Activated naive CD8-positive, alpha-beta T cell treated with anti-CD3 and anti-CD28 coated beads for 36 hours (primary cell): ENCODE measurements at regions not wholly inside any gene's neighbourhood (a gene's known extent, or its start where the extent isn't known, plus 50 kb on each side); places are given as distances from the start of the nearest gene placed in this dataset.

Experiments used
- DNase-seq: peaks from one replicate; pipeline ENCODE4 v3.0.0; 2021
- H3K27ac Mint-ChIP-seq: one replicate; pipeline ENCODE4 v1.8.0; 2022; ENCODE audit warnings: mild to moderate bottlenecking, moderate library complexity, mixed read lengths
- H3K27me3 Mint-ChIP-seq: one replicate; pipeline ENCODE4 v1.8.0; 2022; ENCODE audit warnings: mild to moderate bottlenecking, mixed read lengths
- H3K36me3 Mint-ChIP-seq: one replicate; pipeline ENCODE4 v1.8.0; 2021; ENCODE audit warnings: mild to moderate bottlenecking, mixed read lengths
- H3K4me1 Mint-ChIP-seq: one replicate; pipeline ENCODE4 v1.8.0; 2021; ENCODE audit warnings: mixed read lengths
- H3K4me3 Mint-ChIP-seq: one replicate; pipeline ENCODE4 v1.8.0; 2022; ENCODE audit warnings: mild to moderate bottlenecking, moderate library complexity, mixed read lengths
- H3K9me3 Mint-ChIP-seq: one replicate; pipeline ENCODE4 v1.8.0; 2022; ENCODE audit warnings: mixed read lengths

DNA sequence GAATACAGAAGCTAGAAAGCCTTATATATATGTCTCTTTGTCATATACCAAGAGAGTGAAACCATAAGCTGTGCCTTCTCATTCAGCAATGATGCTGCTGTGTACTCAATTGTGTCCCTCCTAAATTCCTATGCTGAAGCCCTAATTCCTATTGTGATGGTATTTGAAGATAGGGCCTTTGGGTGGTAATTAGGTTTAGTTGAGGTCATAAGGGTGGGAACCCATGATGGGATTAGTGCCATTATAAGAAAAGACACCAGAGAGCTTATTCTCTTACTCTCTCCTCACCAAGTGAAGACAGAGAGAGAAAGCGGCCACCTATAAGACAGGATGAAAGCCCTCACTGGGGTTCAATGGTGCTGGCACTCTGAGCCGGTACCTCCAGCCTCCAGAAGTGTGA is 1191.3 kb upstream of the TENM4 start:
- DNase-seq, result no peak
- H3K4me3 Mint-ChIP-seq, result no peak overlapping the region
- H3K4me1 Mint-ChIP-seq, result no peaks in the 10 kb centered on the region
- H3K27me3 Mint-ChIP-seq, result no peaks in the 10 kb centered on the region
- no peak overlapping the region for H3K27ac Mint-ChIP-seq
- H3K9me3 Mint-ChIP-seq, result peaks cover 1% of the 10 kb centered on the region
- H3K36me3 Mint-ChIP-seq, result no peaks in the 10 kb centered on the region

DNA sequence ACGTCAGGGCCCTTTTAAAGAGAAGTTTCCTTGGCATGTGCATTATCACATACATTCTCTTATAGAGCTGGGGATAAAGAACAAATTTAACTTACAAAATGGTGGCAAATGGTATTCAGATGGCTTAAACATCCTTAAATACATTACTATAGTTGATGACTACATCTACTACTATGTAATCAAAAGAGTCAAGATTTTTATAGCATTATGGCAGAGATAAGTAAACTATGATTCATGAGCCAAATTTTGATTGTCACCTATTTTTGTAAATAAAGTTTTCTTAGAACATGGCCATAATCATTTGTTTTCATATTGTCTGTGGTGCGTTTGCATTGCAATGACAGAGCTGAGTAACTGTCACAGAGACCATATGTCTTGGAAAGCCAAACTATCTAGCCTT is 1188.6 kb upstream of the TENM4 start:
- H3K27me3 Mint-ChIP-seq, result no peaks in the 10 kb centered on the region
- no peak overlapping the region for H3K27ac Mint-ChIP-seq
- no peak overlapping the region for H3K4me3 Mint-ChIP-seq
- H3K9me3 Mint-ChIP-seq, result peaks cover 1% of the 10 kb centered on the region
- no peaks in the 10 kb centered on the region for H3K4me1 Mint-ChIP-seq
- no peak for DNase-seq
- H3K36me3 Mint-ChIP-seq, result no peaks in the 10 kb centered on the region

DNA sequence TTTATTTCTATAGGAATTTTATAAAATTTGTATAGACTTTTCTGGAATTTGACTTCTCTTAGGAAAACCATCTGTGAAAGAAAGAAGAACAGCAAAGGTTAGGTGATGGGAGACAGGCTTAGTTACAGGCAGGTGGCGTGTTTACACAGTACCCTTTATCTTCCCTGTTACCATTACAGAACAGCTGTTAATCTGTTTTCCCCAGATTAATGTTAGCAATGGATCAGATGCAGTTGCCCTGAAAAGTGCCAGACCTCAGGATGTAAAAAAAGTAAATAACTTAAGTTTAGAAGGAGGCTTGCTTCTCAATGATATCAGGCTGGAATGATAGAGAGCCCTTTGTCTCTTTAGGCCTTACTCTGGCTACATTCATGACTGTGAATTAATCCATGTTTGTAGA is 1186.5 kb upstream of the TENM4 start:
- Mint-ChIP-seq H3K27me3 (no peaks in the 10 kb centered on the region), H3K36me3 (no peaks in the 10 kb centered on the region), H3K9me3 (peaks cover 6% of the 10 kb centered on the region), H3K4me3 (no peak overlapping the region), H3K27ac (no peak overlapping the region), H3K4me1 (no peaks in the 10 kb centered on the region)
- no peak for DNase-seq

DNA sequence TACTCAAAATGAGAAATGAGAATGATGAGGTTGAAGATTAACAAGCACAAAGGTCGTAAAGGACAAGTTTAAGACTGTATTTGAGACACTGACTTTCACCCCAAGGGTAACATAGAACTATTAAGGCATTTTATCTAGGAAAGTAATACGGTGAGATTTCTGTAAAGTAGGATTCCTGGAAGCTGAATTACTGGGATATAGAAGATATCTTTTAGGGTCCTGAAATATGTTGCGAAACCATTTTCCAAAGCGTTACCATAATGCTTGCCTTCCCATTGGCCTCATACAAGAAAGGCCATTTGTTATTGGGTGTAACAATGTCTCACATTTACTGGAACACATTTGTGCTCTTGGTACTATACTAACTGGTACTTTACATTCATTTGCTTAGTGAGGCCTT is 1185.9 kb upstream of the TENM4 start:
- no peaks in the 10 kb centered on the region for H3K36me3 Mint-ChIP-seq
- peaks cover 6% of the 10 kb centered on the region for H3K9me3 Mint-ChIP-seq
- no peak overlapping the region for H3K27ac Mint-ChIP-seq
- no peak for DNase-seq
- H3K27me3 Mint-ChIP-seq, result no peaks in the 10 kb centered on the region
- H3K4me1 Mint-ChIP-seq, result no peaks in the 10 kb centered on the region
- no peak overlapping the region for H3K4me3 Mint-ChIP-seq

DNA sequence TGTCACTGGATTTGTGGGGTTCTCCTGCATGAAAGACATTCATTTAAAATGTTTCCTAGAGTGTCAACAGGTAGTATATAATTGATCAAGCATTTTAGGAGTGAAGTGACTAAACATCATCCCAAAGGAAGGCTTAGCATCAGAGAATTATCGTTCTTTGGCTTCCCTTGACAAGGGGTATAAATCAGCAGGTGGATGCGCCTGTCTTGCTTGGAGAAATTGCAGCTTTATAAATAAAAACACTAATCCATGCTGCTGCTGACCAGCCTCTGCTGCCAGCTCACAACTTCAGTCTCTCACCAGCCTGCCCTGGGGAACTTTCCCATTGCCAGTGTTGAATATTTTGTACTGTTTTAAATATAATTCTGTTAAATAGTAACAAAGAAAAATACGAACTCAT is 1184.7 kb upstream of the TENM4 start:
- Mint-ChIP-seq H3K9me3 (peaks cover 6% of the 10 kb centered on the region), H3K4me3 (no peak overlapping the region), H3K27ac (no peak overlapping the region), H3K27me3 (no peaks in the 10 kb centered on the region), H3K36me3 (no peaks in the 10 kb centered on the region), H3K4me1 (no peaks in the 10 kb centered on the region)
- DNase-seq, result no peak

DNA sequence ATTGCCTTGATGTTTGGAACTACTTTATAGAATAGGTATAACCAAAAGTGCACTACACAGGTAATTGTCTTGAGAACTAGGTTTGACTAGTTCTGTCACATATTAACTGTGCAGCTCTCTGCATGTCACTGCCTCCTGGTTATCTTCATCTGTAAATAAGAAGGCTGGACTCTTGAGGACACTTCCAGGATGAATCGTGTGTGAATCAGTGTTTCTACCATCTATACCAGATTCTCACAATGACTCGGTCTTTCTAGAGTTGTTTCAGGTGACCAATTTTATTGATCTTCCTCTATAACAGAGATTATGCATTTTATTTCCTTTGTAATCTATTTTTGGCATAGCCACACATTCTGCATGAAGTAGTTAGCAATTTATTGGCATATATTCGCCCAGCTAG is 1181.0 kb upstream of the TENM4 start:
- DNase-seq, result no peak
- Mint-ChIP-seq H3K4me3 (no peak overlapping the region), H3K27ac (no peak overlapping the region), H3K36me3 (no peaks in the 10 kb centered on the region), H3K9me3 (peaks cover 5% of the 10 kb centered on the region), H3K27me3 (no peaks in the 10 kb centered on the region), H3K4me1 (no peaks in the 10 kb centered on the region)

DNA sequence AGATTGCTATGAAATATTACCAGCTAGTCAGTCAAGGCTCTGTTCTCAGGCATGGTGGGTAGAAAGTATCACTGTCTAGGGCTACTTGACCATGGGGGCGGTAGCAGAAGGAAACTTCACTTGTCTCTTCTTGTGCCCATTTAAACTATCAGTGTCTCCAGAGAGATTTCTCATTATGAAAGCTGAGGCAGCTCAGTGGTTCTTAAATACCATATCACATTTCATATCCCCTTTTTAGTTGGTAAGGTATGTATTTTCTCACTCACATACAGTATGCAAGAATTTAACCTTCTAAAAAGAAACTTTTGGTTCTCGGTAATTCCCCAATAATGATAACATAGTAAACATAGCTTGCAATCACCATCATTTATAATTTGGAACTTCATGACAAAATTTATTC is 1180.0 kb upstream of the TENM4 start:
- H3K4me1 Mint-ChIP-seq, result no peaks in the 10 kb centered on the region

DNA sequence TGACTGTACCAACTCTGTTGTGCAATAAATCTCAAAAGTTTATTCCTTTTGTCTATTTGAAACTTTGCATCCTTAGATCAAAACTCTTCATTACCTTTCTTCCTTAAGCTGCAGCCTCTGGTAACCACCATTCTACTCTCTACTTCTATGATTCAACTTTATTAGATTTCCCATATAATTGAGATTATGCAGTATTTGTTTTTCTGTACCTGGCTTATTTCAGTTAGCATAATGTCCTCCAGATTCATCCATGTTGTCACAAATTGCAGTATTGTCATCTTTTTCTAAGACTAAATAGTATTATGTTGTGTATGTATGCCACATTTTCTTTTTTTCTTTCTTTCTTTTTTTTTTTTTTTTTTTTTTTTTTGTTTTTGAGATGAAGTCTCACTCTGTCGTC is 1176.3 kb upstream of the TENM4 start:
- Mint-ChIP-seq H3K4me1 (no peaks in the 10 kb centered on the region), H3K27ac (no peak overlapping the region), H3K27me3 (no peaks in the 10 kb centered on the region), H3K36me3 (no peaks in the 10 kb centered on the region), H3K4me3 (no peak overlapping the region), H3K9me3 (no peaks in the 10 kb centered on the region)
- DNase-seq, result no peak

More for the DNA sequence above, 1180.0 kb upstream of the TENM4 start:
- Mint-ChIP-seq H3K4me3 (no peak overlapping the region), H3K36me3 (no peaks in the 10 kb centered on the region), H3K9me3 (peaks cover 5% of the 10 kb centered on the region), H3K27me3 (no peaks in the 10 kb centered on the region), H3K27ac (no peak overlapping the region)
- no peak for DNase-seq

DNA sequence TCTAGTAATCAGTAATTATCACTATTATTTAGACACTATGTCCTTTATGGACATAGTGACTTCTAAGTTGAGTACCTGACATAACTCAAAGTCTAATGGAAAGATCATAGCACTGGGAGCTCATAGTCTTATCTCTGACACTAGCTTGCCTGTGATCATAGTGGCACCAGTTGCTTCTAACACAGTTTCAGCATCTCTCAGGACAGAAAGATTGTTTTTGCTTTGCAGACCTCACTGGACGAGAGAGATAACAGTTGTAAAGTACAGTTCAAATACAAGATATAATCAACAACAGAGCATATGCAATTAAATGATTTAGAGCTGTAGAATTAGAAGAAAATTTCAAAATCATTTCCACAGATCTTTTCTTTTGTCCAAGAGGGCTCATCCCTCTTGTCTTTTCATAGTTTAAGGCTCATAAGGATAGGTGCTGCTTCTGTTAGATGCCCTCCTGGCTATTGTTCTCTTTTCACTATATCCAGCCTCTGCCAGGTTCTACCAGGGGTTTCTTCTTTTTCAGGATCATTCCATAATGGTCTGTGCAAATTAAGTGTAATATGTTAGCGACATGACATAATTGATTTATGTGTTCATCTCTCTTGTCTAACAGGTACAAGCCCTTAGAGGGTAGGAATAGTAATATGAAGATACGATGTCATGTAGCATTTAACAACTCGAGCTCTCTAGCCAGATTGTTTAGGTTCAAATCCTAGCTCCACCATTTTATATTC is 1175.4 kb upstream of the TENM4 start:
- no peaks in the 10 kb centered on the region for H3K4me1 Mint-ChIP-seq
- no peaks in the 10 kb centered on the region for H3K27me3 Mint-ChIP-seq
- H3K36me3 Mint-ChIP-seq, result no peaks in the 10 kb centered on the region
- DNase-seq, result no peak
- no peak overlapping the region for H3K4me3 Mint-ChIP-seq
- H3K27ac Mint-ChIP-seq, result no peak overlapping the region
- peaks cover 1% of the 10 kb centered on the region for H3K9me3 Mint-ChIP-seq

DNA sequence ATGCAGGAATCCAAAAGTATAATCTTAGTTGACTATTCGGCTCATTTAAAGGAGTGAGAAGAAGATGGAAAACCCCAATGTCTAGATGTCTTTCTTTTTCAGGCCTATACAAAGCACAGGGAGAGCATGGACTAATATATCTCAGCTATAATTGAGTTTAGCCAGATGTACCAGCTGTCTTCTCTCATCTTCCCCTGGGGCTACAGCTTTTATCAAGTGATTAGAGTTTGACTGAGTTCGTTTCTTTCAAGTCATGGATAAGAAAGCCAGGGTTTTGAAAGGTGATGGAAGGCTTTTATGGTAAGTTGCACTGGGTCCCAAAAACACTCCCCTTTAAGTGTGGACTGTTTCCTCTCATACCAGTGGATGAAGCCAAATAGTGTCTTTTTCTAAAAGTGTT is 1172.8 kb upstream of the TENM4 start:
- H3K36me3 Mint-ChIP-seq, result no peaks in the 10 kb centered on the region
- DNase-seq, result no peak
- H3K27me3 Mint-ChIP-seq, result no peaks in the 10 kb centered on the region
- no peak overlapping the region for H3K27ac Mint-ChIP-seq
- no peak overlapping the region for H3K4me3 Mint-ChIP-seq
- H3K4me1 Mint-ChIP-seq, result no peaks in the 10 kb centered on the region
- peaks cover 6% of the 10 kb centered on the region for H3K9me3 Mint-ChIP-seq

DNA sequence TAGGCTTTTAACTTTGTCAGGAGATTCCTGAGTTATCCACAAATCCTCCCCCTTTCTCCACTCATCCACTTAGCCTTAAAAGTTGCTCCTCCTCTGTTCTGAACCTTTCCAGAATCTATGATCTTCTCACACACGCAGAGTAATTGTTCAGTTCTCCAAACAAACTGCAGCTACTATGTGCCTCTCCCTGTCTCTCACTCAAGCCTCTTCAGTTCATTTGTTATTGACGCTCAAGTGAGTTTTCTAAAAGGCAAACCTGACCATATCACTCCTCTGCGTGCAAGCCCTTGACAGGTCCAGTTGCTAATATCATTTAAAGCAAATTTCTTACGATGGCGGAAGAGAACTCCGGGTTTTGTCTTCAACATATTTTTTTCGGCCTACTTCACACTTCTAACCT is 1169.7 kb upstream of the TENM4 start:
- H3K4me3 Mint-ChIP-seq, result no peak overlapping the region
- no peaks in the 10 kb centered on the region for H3K36me3 Mint-ChIP-seq
- DNase-seq, result no peak
- peaks cover 6% of the 10 kb centered on the region for H3K9me3 Mint-ChIP-seq
- no peak overlapping the region for H3K27ac Mint-ChIP-seq
- no peaks in the 10 kb centered on the region for H3K27me3 Mint-ChIP-seq
- H3K4me1 Mint-ChIP-seq, result no peaks in the 10 kb centered on the region

DNA sequence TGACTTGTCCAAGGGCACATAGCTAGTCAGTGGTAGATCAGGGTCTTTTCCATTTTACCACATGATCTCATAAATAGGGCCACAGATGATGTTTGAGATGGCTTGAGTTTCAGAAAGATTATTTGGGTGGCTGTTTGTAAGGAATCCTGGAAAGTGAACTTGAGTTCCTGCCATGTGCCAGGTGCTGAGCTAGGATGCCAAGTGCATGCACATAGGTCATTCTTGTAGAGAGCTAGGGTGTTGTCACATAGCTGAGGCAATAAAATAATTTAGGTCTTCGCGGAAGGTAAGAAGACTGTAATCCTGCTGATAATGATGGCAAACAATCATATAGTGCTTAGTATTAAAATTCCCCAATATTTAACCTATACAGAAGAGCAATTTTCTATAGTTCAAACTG is 1162.6 kb upstream of the TENM4 start:
- no peak overlapping the region for H3K4me3 Mint-ChIP-seq
- no peak overlapping the region for H3K27ac Mint-ChIP-seq
- DNase-seq, result no peak
- H3K4me1 Mint-ChIP-seq, result no peaks in the 10 kb centered on the region
- peaks cover 3% of the 10 kb centered on the region for H3K27me3 Mint-ChIP-seq
- no peaks in the 10 kb centered on the region for H3K9me3 Mint-ChIP-seq
- H3K36me3 Mint-ChIP-seq, result no peaks in the 10 kb centered on the region

DNA sequence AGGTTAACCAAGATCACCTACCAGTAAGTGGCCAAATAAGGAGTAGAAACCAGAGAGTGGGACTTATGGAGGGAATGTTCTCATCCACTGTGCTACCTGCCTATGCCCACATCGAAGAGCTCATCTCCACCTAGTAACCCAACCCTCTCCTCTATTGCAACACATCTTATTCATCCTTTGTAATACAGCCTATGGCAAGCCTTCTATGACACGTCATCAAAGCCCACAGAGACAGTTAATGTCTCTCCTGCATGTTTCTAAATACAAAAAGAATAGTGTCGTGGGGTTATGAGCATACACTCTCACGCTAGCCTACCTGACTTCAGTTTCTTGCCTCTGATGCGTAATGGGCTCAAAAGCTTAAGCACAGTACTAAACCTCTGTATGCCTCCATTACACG is 1158.1 kb upstream of the TENM4 start:
- no peak for DNase-seq
- Mint-ChIP-seq H3K4me1 (no peaks in the 10 kb centered on the region), H3K9me3 (peaks cover 6% of the 10 kb centered on the region), H3K27ac (no peak overlapping the region), H3K27me3 (peaks cover 3% of the 10 kb centered on the region), H3K4me3 (no peak overlapping the region), H3K36me3 (no peaks in the 10 kb centered on the region)

DNA sequence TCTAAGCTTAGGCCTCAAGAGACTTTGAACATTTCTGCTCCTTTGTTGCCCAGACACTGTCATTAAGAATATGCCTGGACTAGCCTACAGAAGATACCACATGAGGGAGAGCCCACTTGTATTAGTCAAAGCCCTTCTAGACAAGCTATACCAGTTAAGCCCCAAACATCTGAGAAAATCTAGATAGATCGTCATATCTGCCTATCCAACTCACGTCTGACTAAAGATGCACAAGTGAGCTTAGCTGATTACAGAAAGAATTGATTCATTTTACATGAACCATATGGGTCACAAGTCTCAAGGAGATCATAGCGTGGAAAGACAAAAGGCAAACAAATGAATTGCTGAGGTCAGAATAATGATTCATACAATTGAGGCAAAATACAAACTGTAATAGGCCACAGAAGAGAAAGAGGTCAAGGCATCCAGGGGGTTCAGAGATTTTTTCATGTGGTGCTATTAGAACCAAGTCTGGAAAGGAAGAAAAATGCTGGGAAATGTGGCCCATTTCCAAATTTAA is 1155.5 kb upstream of the TENM4 start:
- Mint-ChIP-seq H3K27ac (no peak overlapping the region), H3K4me3 (no peak overlapping the region), H3K36me3 (no peaks in the 10 kb centered on the region), H3K9me3 (peaks cover 7% of the 10 kb centered on the region), H3K4me1 (no peaks in the 10 kb centered on the region), H3K27me3 (no peaks in the 10 kb centered on the region)
- no peak for DNase-seq

DNA sequence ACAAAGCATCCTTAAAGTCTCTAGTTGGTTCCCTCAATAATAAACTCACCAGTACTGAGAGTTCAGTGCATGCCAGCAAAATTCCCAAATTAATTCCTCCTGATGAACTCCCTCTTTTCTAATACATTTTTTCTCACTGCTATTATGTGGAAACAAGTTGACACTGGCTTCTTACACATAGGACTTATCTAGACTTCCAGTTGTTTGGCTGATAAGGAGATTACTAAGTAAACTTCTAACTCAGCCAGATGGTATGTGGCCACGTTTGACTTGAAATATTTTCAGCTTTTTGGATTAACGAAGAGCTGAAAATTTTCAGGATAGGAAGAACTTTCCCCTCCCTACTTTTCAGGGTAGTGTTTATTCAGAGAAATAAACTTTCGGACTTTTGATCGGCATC is 1154.2 kb upstream of the TENM4 start:
- no peak overlapping the region for H3K27ac Mint-ChIP-seq
- no peak for DNase-seq
- no peaks in the 10 kb centered on the region for H3K36me3 Mint-ChIP-seq
- no peaks in the 10 kb centered on the region for H3K27me3 Mint-ChIP-seq
- no peak overlapping the region for H3K4me3 Mint-ChIP-seq
- H3K4me1 Mint-ChIP-seq, result no peaks in the 10 kb centered on the region
- H3K9me3 Mint-ChIP-seq, result peaks cover 7% of the 10 kb centered on the region

DNA sequence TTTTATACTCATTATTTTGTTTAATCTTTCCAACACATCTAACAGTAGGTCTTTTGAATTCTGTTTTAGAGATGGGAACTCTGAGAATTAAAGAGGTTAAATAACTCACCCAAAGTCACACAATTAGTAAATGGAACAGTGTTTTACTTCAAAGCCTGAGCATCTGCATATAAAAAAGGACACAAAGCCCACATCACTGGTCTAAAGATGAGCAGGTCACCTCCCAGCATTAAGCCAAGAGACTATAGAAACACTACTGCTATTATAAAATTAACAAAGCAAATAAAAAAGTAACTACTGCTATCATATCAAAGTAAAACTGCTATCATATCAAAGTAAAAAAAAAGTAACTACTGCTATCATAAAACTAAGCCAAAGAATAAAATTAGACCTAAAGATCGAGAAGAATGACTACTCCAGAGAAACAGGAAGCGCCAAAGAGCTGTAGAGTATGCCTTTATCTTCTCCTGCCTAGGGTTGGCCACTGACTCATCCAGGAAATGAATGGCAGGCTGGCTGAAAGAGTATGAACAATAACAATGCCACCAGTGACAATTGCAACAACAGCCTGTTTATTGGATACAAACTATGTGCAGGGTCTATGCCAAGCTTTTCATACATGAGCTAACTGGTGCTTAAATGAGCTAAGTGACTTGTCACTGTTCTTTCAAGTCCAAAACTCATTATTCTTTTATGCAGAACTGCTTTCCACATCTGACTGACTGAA is 1153.0 kb upstream of the TENM4 start:
- Mint-ChIP-seq H3K36me3 (no peaks in the 10 kb centered on the region), H3K9me3 (peaks cover 7% of the 10 kb centered on the region), H3K27ac (no peak overlapping the region), H3K4me3 (no peak overlapping the region), H3K4me1 (no peaks in the 10 kb centered on the region), H3K27me3 (no peaks in the 10 kb centered on the region)
- no peak for DNase-seq
